T47D (cell line): ENCODE measurements at regions not wholly inside any gene's neighbourhood (a gene's known extent, or its start where the extent isn't known, plus 50 kb on each side); places are given as distances from the start of the nearest gene placed in this dataset.
"Not testable (repeated sequence)": the region's sequence is repeated elsewhere in the genome, so short reads cannot be mapped to it uniquely, and the experiment has no call there.

Experiments
- DNase-seq, 2 experiments: peaks; one replicate each; pipeline versions ENCODE4 v3.0.0 to v3.0.0-alpha.2; 2011 to 2012; ENCODE audit warnings: low read depth in 1 of 2, low spot score in 1 of 2
- JUND ChIP-seq: IDR thresholded peaks from 2 replicates; pipeline ENCODE4 v1.6.1; 2012; ENCODE audit warnings: low read depth
- in situ Hi-C: cut with HindIII; loops from 2 replicates; pipeline ENCODE4 v1.10.0; 2016; ENCODE audit warnings: low sequenced_read_pairs, low pct_unique_long_range_greater_than_20kb

DNA sequence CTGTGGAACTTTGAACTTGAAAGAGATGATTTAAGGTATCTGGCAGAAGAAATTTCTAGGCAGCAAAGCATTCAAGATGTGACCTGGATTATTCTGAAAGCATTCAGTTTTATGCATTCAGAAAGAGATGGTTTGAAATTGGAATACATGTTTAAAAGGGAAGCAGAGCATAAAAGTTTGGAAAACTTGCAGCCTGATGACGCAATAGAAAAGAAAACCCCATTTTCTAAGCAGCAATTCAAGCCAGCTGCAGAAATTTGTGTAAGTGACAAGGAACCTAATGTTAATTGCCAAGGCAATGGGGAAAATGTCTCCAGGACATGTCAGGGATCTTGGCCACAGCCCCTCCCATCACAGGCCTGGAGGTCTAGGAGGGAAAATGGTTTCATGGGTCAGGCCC lies 354.0 kb downstream of the ZNF326 start:
- TF ChIP-seq JUND: no peak
- in situ Hi-C loops: no loop called here
- DNase-seq: no peak

DNA sequence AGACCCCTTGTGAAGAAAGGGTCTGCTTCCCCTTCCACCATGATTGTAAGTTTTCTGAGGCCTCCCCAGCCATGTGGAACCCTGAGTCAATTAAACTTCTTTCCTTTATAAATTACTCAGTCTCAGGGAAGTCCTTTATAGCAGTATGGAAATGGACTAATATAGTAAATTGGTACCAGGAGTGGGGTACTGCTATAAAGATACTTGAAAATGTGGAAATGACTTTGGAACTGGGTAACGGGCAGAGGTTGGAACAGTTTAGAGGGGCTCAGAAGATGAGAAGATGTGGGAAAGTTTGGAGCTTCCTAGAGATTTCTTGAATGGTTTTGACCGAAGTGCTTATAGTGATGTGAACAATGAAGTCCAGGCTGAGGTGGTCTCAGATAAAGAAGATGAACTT lies 353.5 kb downstream of the ZNF326 start:
- DNase-seq, in situ Hi-C loops: not testable (repeated sequence)

DNA sequence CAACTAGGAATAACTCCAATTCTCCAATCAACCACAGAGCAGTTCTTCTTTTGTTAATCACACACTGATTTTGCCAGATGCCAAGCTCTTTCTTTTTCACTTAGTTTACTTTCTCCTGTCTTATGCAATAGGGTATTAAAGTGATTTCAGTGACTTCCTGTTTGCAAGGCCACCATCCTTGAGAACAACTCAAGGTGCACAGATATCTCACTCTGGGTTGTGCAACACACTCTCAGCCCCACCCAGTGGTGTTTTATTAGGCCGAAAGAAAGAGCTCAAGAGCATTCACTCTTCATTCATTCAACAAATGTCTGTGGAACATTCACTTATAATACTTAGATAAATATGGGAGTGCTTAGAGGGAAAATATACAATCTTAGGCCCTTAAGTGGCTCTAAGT lies 352.5 kb downstream of the ZNF326 start:
- no peak for DNase-seq
- TF ChIP-seq JUND: no peak
- in situ Hi-C loops: no loop called here

DNA sequence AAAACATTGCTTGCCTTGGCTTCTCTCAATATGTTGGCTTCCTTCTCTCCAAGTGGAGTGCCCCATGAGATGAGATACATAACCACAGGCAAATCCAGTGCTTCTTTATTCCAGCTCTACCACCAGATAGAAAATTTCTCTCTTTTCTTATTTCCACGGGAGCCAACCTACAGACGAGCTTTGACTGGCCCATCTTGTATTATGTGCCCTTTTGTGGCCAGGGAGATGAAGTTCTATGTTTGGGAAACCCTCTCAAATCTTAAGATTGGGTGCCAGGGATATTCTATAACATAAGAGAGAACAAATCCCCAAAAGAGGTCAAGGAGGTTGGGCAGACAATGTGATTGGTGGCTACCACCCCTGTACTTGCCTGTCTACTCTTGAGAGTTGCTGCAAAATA lies 351.8 kb downstream of the ZNF326 start:
- TF ChIP-seq JUND: no peak
- DNase-seq: no peak
- in situ Hi-C loops: no loop called here

DNA sequence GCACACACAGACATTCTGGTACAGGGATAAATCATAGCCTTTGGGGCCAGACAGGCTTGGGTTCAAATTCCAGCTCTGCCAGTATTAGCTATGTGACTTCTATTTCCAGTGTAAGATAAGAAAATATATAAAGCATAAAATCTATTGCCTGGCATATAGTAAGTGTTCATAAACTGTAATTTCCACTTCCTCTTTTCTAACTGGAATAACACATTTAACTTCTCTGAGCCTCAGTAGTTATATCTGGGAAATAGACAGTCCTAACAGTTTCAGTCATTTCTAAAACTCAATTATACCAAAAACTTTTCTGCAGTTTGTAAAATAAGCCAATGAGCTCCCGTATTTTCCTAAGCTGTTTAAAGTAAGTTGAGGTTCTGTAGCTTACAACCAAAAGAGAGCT lies 351.4 kb downstream of the ZNF326 start:
- DNase-seq: no peak
- in situ Hi-C loops: no loop called here
- TF ChIP-seq JUND: no peak

DNA sequence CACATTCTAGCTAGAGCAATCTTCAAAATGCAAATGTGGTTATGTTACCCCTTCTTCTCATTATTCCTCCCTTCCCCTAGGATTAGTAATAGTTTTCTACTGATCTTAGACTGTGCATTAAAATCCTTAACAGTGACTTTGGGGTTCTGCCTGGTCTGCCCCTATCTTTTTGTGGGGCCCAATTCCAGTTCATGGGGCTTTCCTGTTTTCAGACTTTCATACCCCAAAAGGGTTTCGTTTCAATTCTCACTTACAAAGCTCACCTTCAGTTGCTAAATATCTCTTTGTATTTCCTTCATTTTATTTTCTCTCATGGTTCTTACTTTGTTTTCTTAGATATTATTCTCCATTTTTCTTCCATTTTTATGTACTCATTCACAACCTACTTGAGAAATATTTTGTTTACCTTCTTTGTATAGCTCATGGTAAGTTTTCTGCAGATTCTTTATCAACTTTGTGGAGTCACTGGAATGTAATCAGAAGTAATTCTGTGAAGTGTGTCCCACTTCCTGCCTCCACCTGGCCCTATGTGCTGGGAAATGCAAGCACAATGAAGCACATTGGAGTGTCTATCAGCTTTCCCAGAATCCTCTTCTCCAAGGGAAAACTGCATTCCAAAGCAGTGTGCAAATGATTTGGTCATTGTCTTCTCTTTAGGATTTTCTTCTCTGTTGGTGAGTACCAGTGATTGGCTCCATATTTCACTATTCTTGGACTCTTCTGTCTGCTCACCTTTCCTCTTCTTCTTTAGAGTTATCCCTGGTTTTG lies 350.2 kb downstream of the ZNF326 start:
- in situ Hi-C loops: no loop called here
- DNase-seq: no peak
- TF ChIP-seq JUND: no peak

DNA sequence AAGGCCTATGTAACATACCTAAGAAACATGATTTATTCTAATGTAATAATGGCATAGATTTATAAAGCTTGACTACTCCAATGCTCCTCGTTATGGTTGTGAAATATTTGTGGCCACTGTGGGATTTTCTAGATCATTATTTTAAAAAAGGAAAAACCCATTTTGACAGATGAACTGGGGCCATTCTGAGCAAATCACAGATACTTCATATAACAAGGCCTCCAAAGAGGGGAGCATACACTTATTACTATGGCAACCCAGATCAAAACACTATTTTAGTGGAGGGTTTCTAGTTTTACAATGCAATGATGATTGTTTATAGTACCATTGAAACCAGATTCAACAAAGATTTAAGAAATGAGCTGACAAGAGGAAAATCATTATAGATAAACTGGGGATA lies 346.6 kb downstream of the ZNF326 start:
- no peak for TF ChIP-seq JUND
- DNase-seq: no peak
- in situ Hi-C loops: no loop called here

DNA sequence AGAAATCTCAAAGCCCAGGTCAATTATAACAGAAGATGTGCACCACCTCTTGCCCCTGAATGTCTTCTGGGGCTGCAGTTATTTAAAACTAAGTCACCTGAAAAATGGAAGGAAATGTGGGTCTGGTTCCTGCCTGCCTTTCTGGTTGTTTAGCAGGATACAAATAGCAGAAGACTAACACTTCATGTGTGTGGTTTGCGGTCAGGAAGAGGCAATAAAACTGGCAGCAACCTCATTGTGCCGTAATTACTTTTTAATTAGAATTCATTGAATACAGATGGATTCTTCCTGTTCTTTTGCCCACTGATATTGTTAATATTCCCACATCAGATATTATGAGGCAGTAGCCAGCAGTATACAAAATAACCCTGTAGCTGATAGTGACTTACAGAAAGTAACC lies 345.7 kb downstream of the ZNF326 start:
- in situ Hi-C loops: no loop called here
- no peak for TF ChIP-seq JUND
- DNase-seq: no peak

DNA sequence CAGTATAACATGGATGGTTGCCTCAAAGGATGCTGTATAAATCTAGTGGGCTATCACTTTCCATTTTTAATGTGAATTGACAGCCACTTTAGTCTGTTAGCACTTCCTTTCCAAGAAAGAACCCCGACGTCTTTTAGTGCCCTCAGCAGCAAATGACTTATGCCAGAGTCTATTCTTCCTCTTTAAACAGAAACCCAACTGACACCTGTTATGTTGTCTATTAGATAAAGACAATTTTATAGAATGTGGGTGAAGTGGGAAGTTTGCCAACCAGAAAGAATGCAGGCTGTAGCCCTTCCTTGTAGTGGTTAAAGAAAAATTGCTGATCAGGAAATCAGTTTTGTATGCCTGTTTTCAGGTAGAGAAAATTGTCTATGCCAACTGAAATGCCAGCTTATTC lies 344.9 kb downstream of the ZNF326 start:
- in situ Hi-C loops: no loop called here
- DNase-seq: no peak
- no peak for TF ChIP-seq JUND

DNA sequence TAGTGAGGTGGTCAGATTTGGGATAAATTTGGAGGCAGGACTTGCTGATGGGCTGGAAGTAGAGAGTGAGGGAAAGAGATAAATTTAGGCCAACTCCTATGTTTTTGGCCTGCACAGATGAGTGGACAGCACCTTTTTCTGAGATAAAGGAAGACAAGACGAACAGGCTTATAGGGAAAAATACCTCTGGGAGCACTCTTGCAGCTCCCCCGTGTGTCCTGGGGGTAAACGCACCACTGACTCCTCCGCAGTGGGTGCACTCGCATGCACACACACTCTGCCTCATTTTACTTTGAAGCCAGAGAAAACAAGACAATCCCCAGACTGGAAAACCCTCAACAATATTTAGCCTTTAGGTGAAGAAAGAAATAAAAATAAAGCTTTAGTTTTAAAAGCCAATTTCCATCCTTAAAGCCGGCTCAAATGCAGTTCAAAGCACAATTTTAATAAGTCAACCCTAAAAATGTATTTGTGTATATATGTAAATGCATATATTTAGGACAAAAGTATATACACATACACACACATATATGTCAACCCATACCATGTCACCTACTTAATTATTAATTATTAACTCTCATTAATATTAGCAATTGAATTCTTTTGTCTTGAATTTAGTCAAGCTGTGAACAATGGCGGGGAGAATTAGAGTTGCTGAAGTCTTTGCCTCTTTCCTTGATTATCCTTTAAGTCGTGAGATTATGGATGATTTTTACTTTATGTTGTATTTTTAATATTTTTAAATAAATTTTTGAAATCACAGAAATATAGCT lies 341.8 kb downstream of the ZNF326 start:
- in situ Hi-C loops: no loop called here
- TF ChIP-seq JUND: no peak
- DNase-seq: no peak

DNA sequence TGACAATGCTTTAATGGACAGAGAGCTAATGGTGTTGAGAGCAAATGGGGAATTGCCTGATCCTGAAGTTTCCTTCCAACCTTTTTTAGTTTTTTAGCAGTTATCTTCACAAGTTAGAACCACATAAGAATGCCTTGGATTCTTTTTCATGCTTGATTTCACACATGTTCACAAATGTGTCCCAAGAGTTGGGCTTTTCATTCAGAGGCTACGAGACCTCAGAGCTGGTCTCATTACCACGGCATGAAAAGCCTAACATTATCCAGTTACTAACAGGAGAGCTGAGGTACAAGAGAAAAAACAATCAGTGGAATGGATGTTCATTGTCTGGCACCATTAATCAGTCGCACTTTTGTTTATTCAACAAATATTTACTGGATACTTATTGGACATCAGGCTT lies 340.6 kb downstream of the ZNF326 start:
- DNase-seq: no peak
- in situ Hi-C loops: no loop called here
- no peak for TF ChIP-seq JUND

DNA sequence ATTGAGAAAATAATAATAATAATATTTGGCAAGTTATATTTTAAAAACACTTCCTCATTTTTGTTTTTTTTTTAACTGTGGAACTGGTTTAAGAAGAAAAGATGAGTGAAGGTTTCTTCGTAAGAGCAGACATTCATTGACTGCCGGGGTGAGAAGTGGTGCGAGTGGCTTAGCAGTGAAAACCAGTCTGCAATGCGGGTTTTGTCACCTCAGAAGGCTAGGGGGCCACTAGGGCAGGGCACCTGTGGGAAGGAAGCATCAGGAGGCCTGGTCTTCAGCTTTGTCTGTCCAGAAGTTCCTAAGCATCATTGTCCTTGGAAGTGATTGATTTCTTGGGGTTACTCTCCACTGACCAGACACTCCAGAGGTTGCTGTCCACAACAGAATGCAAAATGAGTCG lies 339.2 kb downstream of the ZNF326 start:
- in situ Hi-C loops: no loop called here
- no peak for TF ChIP-seq JUND

DNA sequence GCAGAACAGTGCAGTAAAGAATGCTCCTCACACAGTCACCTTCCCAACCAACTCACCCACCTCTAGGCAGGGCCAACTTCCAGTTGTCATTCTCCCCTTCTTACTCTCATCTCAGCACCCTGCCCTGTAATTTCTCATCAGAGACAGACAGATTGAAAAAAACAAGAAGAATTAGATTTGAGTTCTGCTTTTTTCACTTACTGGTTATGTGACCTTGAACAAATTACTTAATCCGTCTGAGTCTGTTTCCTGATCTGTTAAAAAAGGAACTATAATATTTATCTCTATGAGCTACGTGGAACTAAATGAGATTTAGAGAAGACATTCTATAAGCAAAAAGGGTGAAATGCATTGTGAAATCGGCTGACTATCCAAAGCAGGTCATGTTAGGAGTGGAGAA lies 330.3 kb downstream of the ZNF326 start:
- no peak for TF ChIP-seq JUND
- in situ Hi-C loops: no loop called here
- DNase-seq: no peak

More for the DNA sequence above, 339.2 kb downstream of the ZNF326 start:
- DNase-seq: no peak
